C4-2B (cell line): ENCODE measurements at regions not wholly inside any gene's neighbourhood (a gene's known extent, or its start where the extent isn't known, plus 50 kb on each side); places are given as distances from the start of the nearest gene placed in this dataset.
"Not testable (repeated sequence)": the region's sequence is repeated elsewhere in the genome, so short reads cannot be mapped to it uniquely, and the experiment has no call there.

Experiments
- H3K27ac ChIP-seq: fragments of 450-650 bp; 2 replicates; pipeline ENCODE4 v1.5.1; 2017
- ZFX ChIP-seq: fragments of 450-650 bp; IDR thresholded peaks from 2 replicates; pipeline ENCODE4 v1.6.1; 2017
- TF ChIP-seq, protein P1 (sequence below): fragments of 450-650 bp; conservative IDR thresholded peaks from 2 replicates; pipeline ENCODE4 v1.5.1; 2017; ENCODE audit warnings: mild to moderate bottlenecking

DNA sequence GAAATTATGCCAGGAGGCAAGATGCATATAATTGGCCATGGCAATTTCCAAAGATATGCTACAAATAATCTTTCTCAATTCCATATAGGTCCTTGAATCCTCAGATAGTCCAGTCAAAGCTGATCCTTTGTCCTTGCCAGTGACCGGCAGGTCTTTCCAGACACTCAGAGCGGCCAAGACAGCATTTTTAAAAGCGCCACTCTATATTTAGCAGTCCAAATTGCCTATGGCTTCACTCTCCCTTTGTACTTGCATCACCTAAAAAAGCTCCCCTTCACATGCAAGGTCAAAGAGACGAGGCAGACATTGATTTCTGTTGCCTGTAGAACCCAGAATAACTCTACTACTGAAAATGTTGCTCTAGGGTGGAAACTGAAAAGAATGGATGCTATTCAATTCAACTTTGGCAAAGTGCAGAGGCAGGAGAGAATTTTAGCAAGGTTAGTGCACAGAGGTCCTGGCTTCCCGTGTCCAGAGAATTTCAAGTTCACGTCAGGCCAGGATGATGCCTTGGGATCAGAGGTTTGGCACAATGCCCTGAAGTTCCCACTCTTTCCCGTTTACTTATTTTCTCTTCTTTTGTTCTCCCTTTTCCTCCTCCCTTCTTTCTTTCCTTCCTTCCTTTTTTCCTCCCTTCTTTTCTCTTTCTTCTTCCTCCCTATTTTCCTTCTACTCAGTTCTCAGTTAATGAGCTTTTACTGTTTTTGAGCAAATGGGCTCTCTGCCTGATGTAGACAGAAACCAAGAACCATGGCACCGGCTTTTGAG is 108.5 kb downstream of the KCNK1 start:
- no peak overlapping the region for H3K27ac ChIP-seq
- TF ChIP-seq ZFX, result no peak
- TF ChIP-seq, protein P1, sequence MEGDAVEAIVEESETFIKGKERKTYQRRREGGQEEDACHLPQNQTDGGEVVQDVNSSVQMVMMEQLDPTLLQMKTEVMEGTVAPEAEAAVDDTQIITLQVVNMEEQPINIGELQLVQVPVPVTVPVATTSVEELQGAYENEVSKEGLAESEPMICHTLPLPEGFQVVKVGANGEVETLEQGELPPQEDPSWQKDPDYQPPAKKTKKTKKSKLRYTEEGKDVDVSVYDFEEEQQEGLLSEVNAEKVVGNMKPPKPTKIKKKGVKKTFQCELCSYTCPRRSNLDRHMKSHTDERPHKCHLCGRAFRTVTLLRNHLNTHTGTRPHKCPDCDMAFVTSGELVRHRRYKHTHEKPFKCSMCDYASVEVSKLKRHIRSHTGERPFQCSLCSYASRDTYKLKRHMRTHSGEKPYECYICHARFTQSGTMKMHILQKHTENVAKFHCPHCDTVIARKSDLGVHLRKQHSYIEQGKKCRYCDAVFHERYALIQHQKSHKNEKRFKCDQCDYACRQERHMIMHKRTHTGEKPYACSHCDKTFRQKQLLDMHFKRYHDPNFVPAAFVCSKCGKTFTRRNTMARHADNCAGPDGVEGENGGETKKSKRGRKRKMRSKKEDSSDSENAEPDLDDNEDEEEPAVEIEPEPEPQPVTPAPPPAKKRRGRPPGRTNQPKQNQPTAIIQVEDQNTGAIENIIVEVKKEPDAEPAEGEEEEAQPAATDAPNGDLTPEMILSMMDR, result no peak

- TF ChIP-seq, protein P1, result no peak
- TF ChIP-seq ZFX, result no peak
- no peak overlapping the region for H3K27ac ChIP-seq
Measured at GRCh38 chr1:233723387-233723786, 109.5 kb downstream of the KCNK1 start.

DNA sequence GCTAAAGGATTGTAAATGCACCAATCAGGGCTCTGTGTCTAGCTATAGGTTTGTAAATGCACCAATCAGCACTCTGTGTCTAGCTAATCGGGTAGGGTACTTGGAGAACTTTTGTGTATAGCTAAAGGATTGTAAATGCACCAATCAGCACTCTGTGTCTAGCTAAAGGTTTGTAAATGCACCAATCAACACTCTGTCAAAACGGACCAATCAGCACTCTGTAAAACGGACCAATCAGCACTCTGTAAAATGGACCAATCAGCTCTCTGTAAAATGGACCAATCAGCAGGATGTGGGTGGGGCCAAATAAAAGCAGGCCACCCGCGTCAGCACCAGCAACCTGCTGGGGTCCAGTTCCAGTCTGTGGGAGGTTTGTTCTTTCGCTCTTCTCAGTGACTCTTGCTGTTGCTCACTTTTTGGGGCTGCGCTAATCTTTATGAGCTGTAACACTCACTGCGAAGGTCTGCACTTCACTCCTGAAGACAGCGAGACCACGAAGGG is 110.3 kb downstream of the KCNK1 start:
- not testable (repeated sequence) for H3K27ac ChIP-seq

DNA sequence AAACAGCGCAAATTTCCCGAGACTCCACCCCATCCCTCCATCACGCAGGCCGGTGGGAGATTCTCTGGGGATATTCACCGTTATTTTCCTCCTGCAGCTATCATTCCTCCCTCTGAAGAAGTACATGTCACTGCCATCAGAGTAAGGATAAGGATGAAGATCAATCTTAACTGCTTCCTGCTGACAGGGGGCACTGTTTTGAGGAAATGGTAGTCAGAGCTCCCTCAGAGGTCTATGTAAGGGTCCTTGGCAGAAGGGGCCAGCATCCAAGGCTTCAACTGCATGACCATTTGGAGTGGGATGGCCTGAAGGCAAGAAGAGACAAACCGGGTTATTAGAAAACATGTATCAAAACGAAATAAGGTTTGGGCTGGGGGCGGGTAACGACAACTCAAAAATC is 111.5 kb downstream of the KCNK1 start:
- no peak overlapping the region for H3K27ac ChIP-seq
- TF ChIP-seq ZFX, result no peak
- TF ChIP-seq, protein P1, result no peak

GRCh38 chr1:233728721-233729120 is 114.8 kb downstream of the KCNK1 start:
- TF ChIP-seq, protein P1, result no peak
- TF ChIP-seq ZFX, result no peak
- no peak overlapping the region for H3K27ac ChIP-seq

GRCh38 chr1:233730380-233730779 is 116.5 kb downstream of the KCNK1 start:
- TF ChIP-seq, protein P1, result no peak
- no peak for TF ChIP-seq ZFX
- H3K27ac ChIP-seq, result no peak overlapping the region

- TF ChIP-seq ZFX, result no peak
- TF ChIP-seq, protein P1, result peak; percentile 42
- no peak overlapping the region for H3K27ac ChIP-seq
Measured at GRCh38 chr1:233730809-233731208, 116.9 kb downstream of the KCNK1 start.

DNA sequence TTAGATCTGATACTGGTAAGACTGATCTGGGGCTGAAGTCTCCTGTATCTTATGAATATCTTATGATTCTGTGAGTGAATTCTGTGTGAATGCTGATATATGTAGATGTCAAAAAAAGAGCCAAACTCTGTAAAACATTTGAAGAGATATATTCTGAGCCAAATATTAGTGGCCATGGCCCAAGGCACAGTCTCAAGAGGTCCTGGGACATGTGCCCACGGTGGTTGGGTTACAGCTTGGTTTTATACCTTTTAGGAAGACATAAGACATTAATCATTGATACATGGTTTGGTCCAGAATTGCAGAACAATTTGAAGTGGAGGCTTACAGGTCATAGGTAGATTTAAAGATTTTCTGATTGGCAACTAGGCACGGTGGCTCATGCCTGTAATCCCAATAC is 118.3 kb downstream of the KCNK1 start:
- H3K27ac ChIP-seq, result no peak overlapping the region
- TF ChIP-seq, protein P1, result no peak
- no peak for TF ChIP-seq ZFX
